Brain pericyte (primary cell): ENCODE measurements at regions not wholly inside any gene's neighbourhood (a gene's known extent, or its start where the extent isn't known, plus 50 kb on each side); places are given as distances from the start of the nearest gene placed in this dataset.

Experiments
- DNase-seq: peaks from one replicate; pipeline ENCODE4 v3.0.0-alpha.2; 2012; ENCODE audit warnings: low read depth, low spot score

- no peak for DNase-seq
Measured at GRCh38 chr4:134365852-134366251, 164.3 kb upstream of the PABPC4L start.

GRCh38 chr4:134364928-134365327, 163.3 kb upstream of the PABPC4L start:
- no peak for DNase-seq

- DNase-seq = no peak
Measured at GRCh38 chr4:134345244-134345643, 143.7 kb upstream of the PABPC4L start.

GRCh38 chr4:134343656-134344055, 142.1 kb upstream of the PABPC4L start:
- DNase-seq = no peak

GRCh38 chr4:134343081-134343480, 141.5 kb upstream of the PABPC4L start:
- no peak for DNase-seq

GRCh38 chr4:134337574-134337973, 136.0 kb upstream of the PABPC4L start:
- no peak for DNase-seq

- DNase-seq = no peak
Measured at GRCh38 chr4:134328741-134329140, 127.2 kb upstream of the PABPC4L start.

GRCh38 chr4:134327274-134328122, 125.9 kb upstream of the PABPC4L start:
- no peak for DNase-seq

GRCh38 chr4:134326866-134327265, 125.3 kb upstream of the PABPC4L start:
- no peak for DNase-seq

- no peak for DNase-seq
Measured at GRCh38 chr4:134324179-134324578, 122.6 kb upstream of the PABPC4L start.

GRCh38 chr4:134320048-134320447, 118.5 kb upstream of the PABPC4L start:
- DNase-seq = no peak

GRCh38 chr4:134313591-134313990, 112.0 kb upstream of the PABPC4L start:
- DNase-seq = no peak

GRCh38 chr4:134309715-134310114, 108.1 kb upstream of the PABPC4L start:
- no peak for DNase-seq

GRCh38 chr4:134308910-134309309, 107.3 kb upstream of the PABPC4L start:
- no peak for DNase-seq

GRCh38 chr4:134298313-134298712, 96.7 kb upstream of the PABPC4L start:
- DNase-seq = no peak

- no peak for DNase-seq
Measured at GRCh38 chr4:134297765-134298164, 96.2 kb upstream of the PABPC4L start.

GRCh38 chr4:134282680-134283079, 81.1 kb upstream of the PABPC4L start:
- DNase-seq = no peak

GRCh38 chr4:134278675-134279074, 77.1 kb upstream of the PABPC4L start:
- DNase-seq = no peak

GRCh38 chr4:134276476-134276875, 74.9 kb upstream of the PABPC4L start:
- no peak for DNase-seq

GRCh38 chr4:134260126-134260525, 58.5 kb upstream of the PABPC4L start:
- DNase-seq = no peak
